GM12878 (cell line): ENCODE measurements at regions not wholly inside any gene's neighbourhood (a gene's known extent, or its start where the extent isn't known, plus 50 kb on each side); places are given as distances from the start of the nearest gene placed in this dataset.

Experiments used
- ATAC-seq: fragments of 200-7000 bp; cut with Tn5 transposase; 3 replicates; pipeline ENCODE4 v1.9.1; 2020; ENCODE audit warnings: mild to moderate bottlenecking, moderate library complexity
- BruUV-seq: library from RNA; stranded (reverse); fragments of 400-500 nt; replicated peaks from 2 replicates; lab custom pipeline; 2021; lab: Mats Ljungman, UMichigan
- CTCF ChIA-PET: fragments of 300-600 bp; sonication (Branson Sonifier 250); formaldehyde crosslinking; extraction: SDS; loops from one replicate; lab custom pipeline; 2021; ENCODE audit warnings: inconsistent platforms; lab: Yijun Ruan, JAX
- POLR2A ChIA-PET: fragments of 350-600 bp; formaldehyde crosslinking; extraction: SDS; loops from one replicate; lab custom pipeline; 2021; ENCODE audit warnings: inconsistent platforms; lab: Charles Lee
- RAD21 ChIA-PET: fragments of 300-600 bp; sonication (Branson Sonifier 250); formaldehyde crosslinking; loops from one replicate; lab custom pipeline; 2023; ENCODE audit warnings: antibody characterized with exemption; ENCODE audit not compliant: unreplicated experiment; lab: Charles Lee
- SMC1A ChIA-PET: fragments of 300-600 bp; sonication (Branson Sonifier 250); formaldehyde crosslinking; loops from one replicate; lab custom pipeline; 2023; ENCODE audit not compliant: unreplicated experiment, uncharacterized antibody; lab: Charles Lee
- DNase-seq: peaks from one replicate; pipeline ENCODE4 v3.0.0-alpha.2; 2011; ENCODE audit warnings: low read depth, low spot score
- FAIRE-seq: peaks from 3 replicates; lab custom pipeline; 2011; peaks lifted over from hg19 to GRCh38; lab: Jason Lieb, UNC
- H2AFZ ChIP-seq: 2 replicates; pipeline ENCODE4 v1.6.0; 2011; ENCODE audit warnings: low read depth, low read length, control low read depth; ENCODE audit not compliant: control insufficient read depth
- H3K27ac ChIP-seq: 2 replicates; pipeline ENCODE4 v1.5.1; 2011; ENCODE audit warnings: control low read depth; ENCODE audit not compliant: control insufficient read depth, insufficient read depth
- H3K27me3 ChIP-seq, 2 experiments: replicated peaks in 1 of 2; 2 replicates each; pipeline versions ENCODE4 v1.6.0 to v1.6.1; 2011; ENCODE audit warnings: low read length in 1 of 2; ENCODE audit not compliant: control insufficient read depth in 2 of 2, insufficient read depth in 2 of 2
- H3K36me3 ChIP-seq, 2 experiments: 2 replicates each; pipeline ENCODE4 v1.5.1; 2011; ENCODE audit warnings: low read length in 1 of 2; ENCODE audit not compliant: control insufficient read depth in 2 of 2, insufficient read depth in 2 of 2
- H3K4me1 ChIP-seq: 2 replicates; pipeline ENCODE4 v1.6.1; 2011; ENCODE audit warnings: mild to moderate bottlenecking, low read length, moderate library complexity, mixed read lengths; ENCODE audit not compliant: control insufficient read depth, insufficient read depth
- H3K4me2 ChIP-seq: 2 replicates; pipeline ENCODE4 v1.6.0; 2011; ENCODE audit warnings: control low read depth; ENCODE audit not compliant: control insufficient read depth, insufficient read depth
- H3K4me3 ChIP-seq: fragments of 200-600 bp; sonication (generic); 2 replicates; pipeline ENCODE4 v1.5.1; 2016
- H3K79me2 ChIP-seq: 2 replicates; pipeline ENCODE4 v1.6.0; 2011; ENCODE audit warnings: low read length; ENCODE audit not compliant: control insufficient read depth, insufficient read depth
- H3K9ac ChIP-seq: 2 replicates; pipeline ENCODE4 v1.8.0; 2011; ENCODE audit warnings: low read length, control low read depth, mixed read lengths; ENCODE audit not compliant: control insufficient read depth, insufficient read depth
- H3K9me3 ChIP-seq: replicated peaks from 3 replicates; pipeline ENCODE4 v1.5.1; 2011; ENCODE audit warnings: mild to moderate bottlenecking, low read length; ENCODE audit not compliant: control insufficient read depth, insufficient read depth
- H4K20me1 ChIP-seq: 2 replicates; pipeline ENCODE4 v1.6.0; 2011; ENCODE audit not compliant: control insufficient read depth, insufficient read depth
- BHLHE40 ChIP-seq, 2 experiments: fragments of 450-650 bp in 1 of 2; IDR thresholded peaks; 2 replicates each; pipeline ENCODE4 v1.6.1; 2011 to 2017; ENCODE audit warnings: low read depth in 2 of 2, borderline replicate concordance in 1 of 2, improper control_type of control experiment in 1 of 2, low read length in 1 of 2, mild to moderate bottlenecking in 1 of 2
- DPF2 ChIP-seq: fragments of 450-650 bp; IDR thresholded peaks from 2 replicates; pipeline ENCODE4 v1.6.1; 2017; ENCODE audit warnings: mild to moderate bottlenecking
- FOXM1 ChIP-seq: IDR thresholded peaks from 2 replicates; pipeline ENCODE4 v1.6.1; 2012; ENCODE audit warnings: low read depth, mild to moderate bottlenecking, inconsistent platforms, low read length, moderate library complexity
- JUND ChIP-seq: IDR thresholded peaks from 2 replicates; pipeline ENCODE4 v1.6.1; 2012; ENCODE audit warnings: low read depth, mild to moderate bottlenecking, low read length, improper control_type of control experiment, moderate library complexity
- MTA3 ChIP-seq: IDR thresholded peaks from 2 replicates; pipeline ENCODE4 v1.6.1; 2012; ENCODE audit warnings: low read length, inconsistent platforms, borderline replicate concordance
- RELB ChIP-seq: fragments of 450-650 bp; IDR thresholded peaks from 2 replicates; pipeline ENCODE4 v1.6.1; 2017; ENCODE audit warnings: low read depth, mild to moderate bottlenecking, moderate library complexity
- RUNX3 ChIP-seq: IDR thresholded peaks from 2 replicates; pipeline ENCODE4 v1.6.1; 2012; ENCODE audit warnings: low read length, inconsistent platforms
- SIN3A ChIP-seq: IDR thresholded peaks from 2 replicates; pipeline ENCODE4 v1.6.1; 2012; ENCODE audit warnings: low read depth, low read length, improper control_type of control experiment
- SIX5 ChIP-seq: IDR thresholded peaks from 2 replicates; pipeline ENCODE4 v1.6.1; 2011; ENCODE audit warnings: mild to moderate bottlenecking, low read depth, low read length, moderate library complexity; ENCODE audit not compliant: severe bottlenecking
- SREBF1 ChIP-seq: IDR thresholded peaks from 2 replicates; pipeline ENCODE4 v1.6.1; 2012; ENCODE audit warnings: mild to moderate bottlenecking, low read length
- SRF ChIP-seq, 2 experiments: IDR thresholded peaks; 2 replicates each; pipeline ENCODE4 v1.6.1; 2011; ENCODE audit warnings: low read depth in 2 of 2, low read length in 2 of 2, mild to moderate bottlenecking in 1 of 2, moderate library complexity in 1 of 2
- TARDBP ChIP-seq: IDR thresholded peaks from 2 replicates; pipeline ENCODE4 v1.6.1; 2016; ENCODE audit warnings: borderline replicate concordance
- ZNF622 ChIP-seq: fragments of 450-650 bp; IDR thresholded peaks from 2 replicates; pipeline ENCODE4 v1.6.1; 2017; ENCODE audit warnings: mild to moderate bottlenecking, inconsistent platforms
- WGBS: methylation state at CpG from one replicate; pipeline ENCODE4 v1.1.6; 2016; ENCODE audit warnings: low lambda C conversion rate; ENCODE audit not compliant: insufficient replicate concordance, insufficient coverage; ENCODE audit errors: missing lambda C conversion rate; 5-methylcytosine and 5-hydroxymethylcytosine counted together
- in situ Hi-C: fragments of 300-500 bp; cut with MboI; formaldehyde crosslinking; loops from 9 replicates; pipeline ENCODE4 v1.14.3; 2018; ENCODE audit warnings: mixed read lengths
- intact Hi-C: fragments of 100-400 bp; cut with micrococcal nuclease; formaldehyde crosslinking; loops from one replicate; pipeline ENCODE4 v1.14.2; 2022; ENCODE audit not compliant: unreplicated experiment
- TF ChIP-seq, protein P1 (sequence below): fragments of 450-650 bp; IDR thresholded peaks from 2 replicates; pipeline ENCODE4 v1.6.1; 2016; ENCODE audit warnings: mild to moderate bottlenecking
- TF ChIP-seq, protein P2 (sequence below): fragments of 450-650 bp; IDR thresholded peaks from 2 replicates; pipeline ENCODE4 v1.6.1; 2017; ENCODE audit warnings: antibody characterized with exemption, mild to moderate bottlenecking, moderate library complexity
- TF ChIP-seq, protein P3 (sequence below): fragments of 450-650 bp; conservative IDR thresholded peaks from 2 replicates; pipeline ENCODE4 v1.6.1; 2017; ENCODE audit warnings: mild to moderate bottlenecking, moderate library complexity

DNA sequence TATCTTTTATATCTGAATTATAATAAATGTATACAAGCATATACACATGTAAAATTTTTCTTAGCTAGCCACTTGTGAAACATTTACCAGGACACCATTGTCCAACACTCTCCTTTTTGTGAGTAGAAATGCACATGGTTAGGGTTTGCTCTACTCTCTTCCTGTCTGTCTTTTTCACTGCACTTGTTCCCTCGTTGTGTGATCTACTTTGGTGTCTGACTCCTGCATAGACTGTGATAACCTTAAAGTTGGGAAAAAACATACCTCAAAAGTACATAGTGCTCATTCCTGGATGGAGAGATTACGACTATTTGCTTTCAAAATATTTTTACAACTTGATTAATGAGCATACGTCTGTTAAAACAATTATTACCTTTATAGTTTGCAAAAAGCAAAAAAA is 294.1 kb upstream of the FLRT2 start:
- CTCF ChIA-PET: no interaction called here
- no TSS peak for BruUV-seq
- H3K79me2 ChIP-seq: no peaks in the 10 kb centered on the region
- intact Hi-C loops (no loop called here), in situ Hi-C loops (no loop called here)
- SMC1A ChIA-PET: no interaction called here
- no peak overlapping the region for H2AFZ ChIP-seq
- DNase-seq (no peak), ATAC-seq (no peak), FAIRE-seq (no peak)
- H3K9ac ChIP-seq: no peak overlapping the region
- no peak overlapping the region for H3K27ac ChIP-seq
- H3K36me3 ChIP-seq: no peaks in the 10 kb centered on the region
- POLR2A ChIA-PET: interaction anchor here (0.7 kb wide), 1 partner anchor 635 kb away, joined by 3 read pairs; no protein-coding TSS in a partner anchor
- RAD21 ChIA-PET: no interaction called here
- H3K9me3 ChIP-seq: no peaks in the 10 kb centered on the region
- no peak overlapping the region for H3K4me3 ChIP-seq
- WGBS: 0% methylated on average over 3 of the region's 3 CpGs
- H4K20me1 ChIP-seq: no peaks in the 10 kb centered on the region
- H3K4me1 ChIP-seq: no peaks in the 10 kb centered on the region
- H3K4me2 ChIP-seq: no peak overlapping the region
- no peaks in the 10 kb centered on the region for H3K27me3 ChIP-seq
- TF ChIP-seq SIN3A (no peak), BHLHE40 (IDR thresholded peaks at IDR 0.05; ENCODE audit: borderline replicate concordance in 1 of 2, low read depth in 2 of 2, low read length in 1 of 2) (no peak), SREBF1 (no peak), RELB (no peak), SIX5 (no peak), DPF2 (no peak), RUNX3 (no peak), SRF (IDR thresholded peaks at IDR 0.05; ENCODE audit: low read depth in 2 of 2, low read length in 2 of 2) (no peak), TARDBP (no peak), JUND (no peak), ZNF622 (no peak), MTA3 (no peak), FOXM1 (no peak)
- TF ChIP-seq, protein P1, sequence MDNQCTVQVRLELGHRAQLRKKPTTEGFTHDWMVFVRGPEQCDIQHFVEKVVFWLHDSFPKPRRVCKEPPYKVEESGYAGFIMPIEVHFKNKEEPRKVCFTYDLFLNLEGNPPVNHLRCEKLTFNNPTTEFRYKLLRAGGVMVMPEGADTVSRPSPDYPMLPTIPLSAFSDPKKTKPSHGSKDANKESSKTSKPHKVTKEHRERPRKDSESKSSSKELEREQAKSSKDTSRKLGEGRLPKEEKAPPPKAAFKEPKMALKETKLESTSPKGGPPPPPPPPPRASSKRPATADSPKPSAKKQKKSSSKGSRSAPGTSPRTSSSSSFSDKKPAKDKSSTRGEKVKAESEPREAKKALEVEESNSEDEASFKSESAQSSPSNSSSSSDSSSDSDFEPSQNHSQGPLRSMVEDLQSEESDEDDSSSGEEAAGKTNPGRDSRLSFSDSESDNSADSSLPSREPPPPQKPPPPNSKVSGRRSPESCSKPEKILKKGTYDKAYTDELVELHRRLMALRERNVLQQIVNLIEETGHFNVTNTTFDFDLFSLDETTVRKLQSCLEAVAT: no peak
- TF ChIP-seq, protein P2, sequence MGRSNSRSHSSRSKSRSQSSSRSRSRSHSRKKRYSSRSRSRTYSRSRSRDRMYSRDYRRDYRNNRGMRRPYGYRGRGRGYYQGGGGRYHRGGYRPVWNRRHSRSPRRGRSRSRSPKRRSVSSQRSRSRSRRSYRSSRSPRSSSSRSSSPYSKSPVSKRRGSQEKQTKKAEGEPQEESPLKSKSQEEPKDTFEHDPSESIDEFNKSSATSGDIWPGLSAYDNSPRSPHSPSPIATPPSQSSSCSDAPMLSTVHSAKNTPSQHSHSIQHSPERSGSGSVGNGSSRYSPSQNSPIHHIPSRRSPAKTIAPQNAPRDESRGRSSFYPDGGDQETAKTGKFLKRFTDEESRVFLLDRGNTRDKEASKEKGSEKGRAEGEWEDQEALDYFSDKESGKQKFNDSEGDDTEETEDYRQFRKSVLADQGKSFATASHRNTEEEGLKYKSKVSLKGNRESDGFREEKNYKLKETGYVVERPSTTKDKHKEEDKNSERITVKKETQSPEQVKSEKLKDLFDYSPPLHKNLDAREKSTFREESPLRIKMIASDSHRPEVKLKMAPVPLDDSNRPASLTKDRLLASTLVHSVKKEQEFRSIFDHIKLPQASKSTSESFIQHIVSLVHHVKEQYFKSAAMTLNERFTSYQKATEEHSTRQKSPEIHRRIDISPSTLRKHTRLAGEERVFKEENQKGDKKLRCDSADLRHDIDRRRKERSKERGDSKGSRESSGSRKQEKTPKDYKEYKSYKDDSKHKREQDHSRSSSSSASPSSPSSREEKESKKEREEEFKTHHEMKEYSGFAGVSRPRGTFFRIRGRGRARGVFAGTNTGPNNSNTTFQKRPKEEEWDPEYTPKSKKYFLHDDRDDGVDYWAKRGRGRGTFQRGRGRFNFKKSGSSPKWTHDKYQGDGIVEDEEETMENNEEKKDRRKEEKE: no peak
- TF ChIP-seq, protein P3, sequence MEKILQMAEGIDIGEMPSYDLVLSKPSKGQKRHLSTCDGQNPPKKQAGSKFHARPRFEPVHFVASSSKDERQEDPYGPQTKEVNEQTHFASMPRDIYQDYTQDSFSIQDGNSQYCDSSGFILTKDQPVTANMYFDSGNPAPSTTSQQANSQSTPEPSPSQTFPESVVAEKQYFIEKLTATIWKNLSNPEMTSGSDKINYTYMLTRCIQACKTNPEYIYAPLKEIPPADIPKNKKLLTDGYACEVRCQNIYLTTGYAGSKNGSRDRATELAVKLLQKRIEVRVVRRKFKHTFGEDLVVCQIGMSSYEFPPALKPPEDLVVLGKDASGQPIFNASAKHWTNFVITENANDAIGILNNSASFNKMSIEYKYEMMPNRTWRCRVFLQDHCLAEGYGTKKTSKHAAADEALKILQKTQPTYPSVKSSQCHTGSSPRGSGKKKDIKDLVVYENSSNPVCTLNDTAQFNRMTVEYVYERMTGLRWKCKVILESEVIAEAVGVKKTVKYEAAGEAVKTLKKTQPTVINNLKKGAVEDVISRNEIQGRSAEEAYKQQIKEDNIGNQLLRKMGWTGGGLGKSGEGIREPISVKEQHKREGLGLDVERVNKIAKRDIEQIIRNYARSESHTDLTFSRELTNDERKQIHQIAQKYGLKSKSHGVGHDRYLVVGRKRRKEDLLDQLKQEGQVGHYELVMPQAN: no peak
